Sigmoid colon (tissue), 4 donors: ENCODE measurements at regions not wholly inside any gene's neighbourhood (a gene's known extent, or its start where the extent isn't known, plus 50 kb on each side); places are given as distances from the start of the nearest gene placed in this dataset.

Experiments
- POLR2A ChIP-seq, 2 donors: fragments of 450-650 bp; IDR thresholded peaks; one replicate each; pipeline ENCODE4 v1.6.1; 2016; ENCODE audit warnings: antibody characterized with exemption in 2 of 2, mild to moderate bottlenecking in 2 of 2, moderate library complexity in 2 of 2
- POLR2AphosphoS5 ChIP-seq, 4 donors: sonication (generic); formaldehyde crosslinking; IDR thresholded peaks; one replicate each; pipeline ENCODE4 v1.6.1; 2017; ENCODE audit warnings: antibody characterized with exemption in 4 of 4
- TF ChIP-seq, protein P1 (sequence below), 4 experiments: fragments of 450-650 bp in 3 of 4; fragments of 200-600 bp in 1 of 4; IDR thresholded peaks; one replicate each; pipeline ENCODE4 v1.5.1; 2016 to 2019; ENCODE audit warnings: antibody characterized with exemption in 4 of 4, mild to moderate bottlenecking in 3 of 4, moderate library complexity in 2 of 4

DNA sequence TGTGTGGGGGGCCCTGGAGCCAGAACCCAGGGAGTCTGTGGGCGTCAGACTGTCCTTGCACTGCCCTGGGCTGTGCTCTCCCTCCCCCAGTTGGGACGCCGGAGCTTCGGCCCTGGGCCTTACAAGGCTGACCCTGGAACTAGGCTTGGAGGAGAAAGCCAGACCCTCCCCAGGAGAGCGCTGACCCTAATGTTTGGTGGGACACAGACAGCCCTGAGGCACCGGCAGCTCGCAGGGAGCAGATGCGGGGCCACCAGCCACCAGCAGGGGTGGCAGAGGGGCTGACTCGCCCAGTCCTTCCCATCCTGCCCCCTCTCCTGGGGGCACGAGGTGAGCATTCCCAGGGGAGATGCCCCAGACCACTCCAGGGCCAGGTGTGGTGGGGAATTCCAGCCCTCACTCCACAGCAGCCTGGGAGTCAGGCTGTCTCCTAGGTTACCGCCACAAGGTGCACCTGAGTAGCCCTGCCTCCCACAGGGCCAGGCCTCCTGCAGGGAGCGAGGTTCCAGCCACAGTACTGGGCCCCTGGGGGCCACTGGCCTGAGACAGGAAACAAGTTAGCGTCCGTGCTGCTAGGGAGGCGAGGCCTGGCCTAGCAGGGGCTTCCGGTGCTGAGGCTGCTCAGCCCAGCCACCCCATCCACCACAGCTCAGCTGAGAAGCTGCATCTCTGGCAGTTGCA is 134.6 kb downstream of the OLFM1 start:
- TF ChIP-seq POLR2A (IDR thresholded peaks at IDR 0.05) (no peak), POLR2AphosphoS5 (IDR thresholded peaks at IDR 0.05) (no peak)
- TF ChIP-seq, protein P1, sequence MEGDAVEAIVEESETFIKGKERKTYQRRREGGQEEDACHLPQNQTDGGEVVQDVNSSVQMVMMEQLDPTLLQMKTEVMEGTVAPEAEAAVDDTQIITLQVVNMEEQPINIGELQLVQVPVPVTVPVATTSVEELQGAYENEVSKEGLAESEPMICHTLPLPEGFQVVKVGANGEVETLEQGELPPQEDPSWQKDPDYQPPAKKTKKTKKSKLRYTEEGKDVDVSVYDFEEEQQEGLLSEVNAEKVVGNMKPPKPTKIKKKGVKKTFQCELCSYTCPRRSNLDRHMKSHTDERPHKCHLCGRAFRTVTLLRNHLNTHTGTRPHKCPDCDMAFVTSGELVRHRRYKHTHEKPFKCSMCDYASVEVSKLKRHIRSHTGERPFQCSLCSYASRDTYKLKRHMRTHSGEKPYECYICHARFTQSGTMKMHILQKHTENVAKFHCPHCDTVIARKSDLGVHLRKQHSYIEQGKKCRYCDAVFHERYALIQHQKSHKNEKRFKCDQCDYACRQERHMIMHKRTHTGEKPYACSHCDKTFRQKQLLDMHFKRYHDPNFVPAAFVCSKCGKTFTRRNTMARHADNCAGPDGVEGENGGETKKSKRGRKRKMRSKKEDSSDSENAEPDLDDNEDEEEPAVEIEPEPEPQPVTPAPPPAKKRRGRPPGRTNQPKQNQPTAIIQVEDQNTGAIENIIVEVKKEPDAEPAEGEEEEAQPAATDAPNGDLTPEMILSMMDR (IDR thresholded peaks at IDR 0.05): no peak
